Neural progenitor cell (in vitro differentiated cells): ENCODE measurements at regions not wholly inside any gene's neighbourhood (a gene's known extent, or its start where the extent isn't known, plus 50 kb on each side); places are given as distances from the start of the nearest gene placed in this dataset.
A peak's percentile ranks its signal among the peaks of the same experiment; 100 is the strongest.

ENCODE experiments used
- DNase-seq: peaks from one replicate; pipeline ENCODE4 v3.0.0-alpha.2; 2016; ENCODE audit warnings: low spot score
- H2AFZ ChIP-seq: fragments of 200-600 bp; sonication (generic); replicated peaks from 2 replicates; pipeline ENCODE4 v1.6.1; 2016; ENCODE audit warnings: antibody characterized with exemption
- H3F3A ChIP-seq: fragments of 200-600 bp; sonication (generic); 2 replicates; pipeline ENCODE4 v1.6.1; 2016; ENCODE audit warnings: antibody characterized with exemption, low read depth
- H3K27ac ChIP-seq: fragments of 200-600 bp; sonication (generic); 2 replicates; pipeline ENCODE4 v1.5.1; 2016; ENCODE audit warnings: mild to moderate bottlenecking
- H3K27me3 ChIP-seq: fragments of 200-600 bp; sonication (generic); 2 replicates; pipeline ENCODE4 v1.6.1; 2016; ENCODE audit warnings: mild to moderate bottlenecking, moderate library complexity
- H3K36me3 ChIP-seq: fragments of 200-600 bp; sonication (generic); 2 replicates; pipeline ENCODE4 v1.5.1; 2016
- H3K4me1 ChIP-seq: fragments of 200-600 bp; sonication (generic); 2 replicates; pipeline ENCODE4 v1.6.1; 2016; ENCODE audit warnings: mixed run types
- H3K4me2 ChIP-seq: fragments of 200-600 bp; sonication (generic); 2 replicates; pipeline ENCODE4 v1.6.1; 2016
- H3K4me3 ChIP-seq: fragments of 200-600 bp; sonication (generic); 2 replicates; pipeline ENCODE4 v1.5.1; 2016
- H3K79me2 ChIP-seq: fragments of 200-600 bp; sonication (generic); 2 replicates; pipeline ENCODE4 v1.6.1; 2016; ENCODE audit warnings: low read depth
- H3K9ac ChIP-seq: fragments of 200-600 bp; sonication (generic); 2 replicates; pipeline ENCODE4 v1.6.1; 2016
- H3K9me3 ChIP-seq: fragments of 200-600 bp; sonication (generic); 2 replicates; pipeline ENCODE4 v1.5.1; 2016; ENCODE audit warnings: low read depth
- H4K20me1 ChIP-seq: fragments of 200-600 bp; sonication (generic); 2 replicates; pipeline ENCODE4 v1.6.1; 2016; ENCODE audit warnings: low read depth
- H3K27ac Mint-ChIP-seq: 3 replicates; pipeline ENCODE4 v1.8.0; 2021; ENCODE audit warnings: mixed read lengths
- H3K27me3 Mint-ChIP-seq: 2 replicates; pipeline ENCODE4 v1.8.0; 2022; ENCODE audit warnings: low read depth, mild to moderate bottlenecking, inconsistent platforms, moderate library complexity, mixed read lengths; ENCODE audit not compliant: insufficient read depth
- H3K36me3 Mint-ChIP-seq: 3 replicates; pipeline ENCODE4 v1.8.0; 2021; ENCODE audit warnings: mixed read lengths
- H3K4me1 Mint-ChIP-seq: 3 replicates; pipeline ENCODE4 v1.8.0; 2021; ENCODE audit warnings: mixed read lengths
- H3K4me3 Mint-ChIP-seq: 3 replicates; pipeline ENCODE4 v1.8.0; 2021; ENCODE audit warnings: mild to moderate bottlenecking, moderate library complexity, mixed read lengths
- H3K9me3 Mint-ChIP-seq: 3 replicates; pipeline ENCODE4 v1.8.0; 2020; ENCODE audit warnings: mixed read lengths
- EZH2 ChIP-seq: fragments of 200-600 bp; sonication (generic); IDR thresholded peaks from 2 replicates; pipeline ENCODE4 v1.6.1; 2017; ENCODE audit warnings: antibody characterized with exemption, mild to moderate bottlenecking, moderate library complexity
- EZH2phosphoT487 ChIP-seq: fragments of 200-600 bp; sonication (generic); IDR thresholded peaks from 2 replicates; pipeline ENCODE4 v1.6.1; 2017; ENCODE audit warnings: antibody characterized with exemption
- TF ChIP-seq, protein P1 (sequence below): fragments of 200-600 bp; sonication (generic); IDR thresholded peaks from 2 replicates; pipeline ENCODE4 v1.5.1; 2017; ENCODE audit warnings: antibody characterized with exemption, mild to moderate bottlenecking

DNA sequence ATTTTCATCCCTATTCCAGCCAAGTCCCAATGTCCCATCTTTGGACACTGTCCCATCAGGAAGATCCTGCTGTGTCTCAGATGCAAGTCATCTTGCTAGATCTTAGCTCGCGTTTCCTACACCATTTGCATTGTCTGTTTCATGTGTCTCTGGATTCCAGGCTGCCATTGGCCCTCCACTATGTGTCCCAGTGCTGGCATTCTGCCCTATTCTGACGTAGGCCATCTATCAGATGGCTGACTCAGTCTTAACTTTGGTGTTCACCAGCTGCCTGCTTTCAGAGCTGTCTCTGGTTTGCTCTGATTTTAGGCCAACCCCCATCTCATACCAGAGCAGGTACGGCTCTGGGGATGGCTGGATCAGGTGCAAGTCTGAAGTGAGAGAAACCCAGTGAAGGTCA, 300.9 kb upstream of the ASIC2 start:
- no peak for DNase-seq
- TF ChIP-seq EZH2 (no peak), EZH2phosphoT487 (no peak)
- TF ChIP-seq, protein P1, sequence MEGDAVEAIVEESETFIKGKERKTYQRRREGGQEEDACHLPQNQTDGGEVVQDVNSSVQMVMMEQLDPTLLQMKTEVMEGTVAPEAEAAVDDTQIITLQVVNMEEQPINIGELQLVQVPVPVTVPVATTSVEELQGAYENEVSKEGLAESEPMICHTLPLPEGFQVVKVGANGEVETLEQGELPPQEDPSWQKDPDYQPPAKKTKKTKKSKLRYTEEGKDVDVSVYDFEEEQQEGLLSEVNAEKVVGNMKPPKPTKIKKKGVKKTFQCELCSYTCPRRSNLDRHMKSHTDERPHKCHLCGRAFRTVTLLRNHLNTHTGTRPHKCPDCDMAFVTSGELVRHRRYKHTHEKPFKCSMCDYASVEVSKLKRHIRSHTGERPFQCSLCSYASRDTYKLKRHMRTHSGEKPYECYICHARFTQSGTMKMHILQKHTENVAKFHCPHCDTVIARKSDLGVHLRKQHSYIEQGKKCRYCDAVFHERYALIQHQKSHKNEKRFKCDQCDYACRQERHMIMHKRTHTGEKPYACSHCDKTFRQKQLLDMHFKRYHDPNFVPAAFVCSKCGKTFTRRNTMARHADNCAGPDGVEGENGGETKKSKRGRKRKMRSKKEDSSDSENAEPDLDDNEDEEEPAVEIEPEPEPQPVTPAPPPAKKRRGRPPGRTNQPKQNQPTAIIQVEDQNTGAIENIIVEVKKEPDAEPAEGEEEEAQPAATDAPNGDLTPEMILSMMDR: no peak
- peaks cover 5% of the 10 kb centered on the region for H3K27me3 Mint-ChIP-seq
- Histone ChIP-seq H3K9ac (no peak overlapping the region), H3K4me3 (no peak overlapping the region), H3K36me3 (no peaks in the 10 kb centered on the region), H3K4me1 (peaks cover 17% of the 10 kb centered on the region), H3F3A (peaks cover 6% of the 10 kb centered on the region), H3K9me3 (no peaks in the 10 kb centered on the region), H3K4me2 (no peak overlapping the region), H3K27ac (no peak overlapping the region), H2AFZ (no peak overlapping the region), H3K79me2 (no peaks in the 10 kb centered on the region), H4K20me1 (no peaks in the 10 kb centered on the region), H3K27me3 (no peaks in the 10 kb centered on the region)
- no peak overlapping the region for H3K27ac Mint-ChIP-seq
- no peaks in the 10 kb centered on the region for H3K36me3 Mint-ChIP-seq
- H3K4me3 Mint-ChIP-seq: no peak overlapping the region
- no peaks in the 10 kb centered on the region for H3K4me1 Mint-ChIP-seq
- no peaks in the 10 kb centered on the region for H3K9me3 Mint-ChIP-seq

DNA sequence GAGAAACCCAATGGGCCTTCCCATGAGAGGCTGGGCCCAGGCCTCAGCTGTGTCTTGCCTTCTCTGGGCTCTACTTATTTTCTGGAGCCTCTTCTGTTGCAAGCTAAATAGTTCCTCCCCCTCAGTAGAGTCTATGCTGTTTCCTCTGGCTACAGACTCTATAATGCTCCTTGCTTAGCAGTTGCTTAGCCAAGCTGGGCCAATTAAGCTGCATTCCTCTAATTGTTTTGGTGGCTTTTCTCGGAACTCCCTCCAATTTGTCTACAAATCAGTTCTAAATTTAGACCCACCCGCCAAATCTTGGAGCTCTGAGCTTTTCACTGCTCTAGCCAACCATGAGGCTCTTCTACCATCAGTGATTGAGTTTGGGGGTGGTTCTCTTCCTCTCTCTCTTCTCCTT, 302.7 kb upstream of the ASIC2 start:
- DNase-seq: peak; percentile 35
- Histone ChIP-seq H3K27ac (no peak overlapping the region), H3K79me2 (no peaks in the 10 kb centered on the region), H3K4me2 (peak overlapping the region; percentile 33), H2AFZ (no peak overlapping the region), H3K4me3 (peak overlapping the region; percentile 1), H3K27me3 (no peaks in the 10 kb centered on the region), H3K9ac (no peak overlapping the region), H3K4me1 (peaks cover 17% of the 10 kb centered on the region), H3F3A (peaks cover 6% of the 10 kb centered on the region), H3K36me3 (no peaks in the 10 kb centered on the region), H4K20me1 (no peaks in the 10 kb centered on the region), H3K9me3 (no peaks in the 10 kb centered on the region)
- no peaks in the 10 kb centered on the region for H3K4me1 Mint-ChIP-seq
- no peak overlapping the region for H3K27ac Mint-ChIP-seq
- no peaks in the 10 kb centered on the region for H3K36me3 Mint-ChIP-seq
- H3K27me3 Mint-ChIP-seq: peaks cover 6% of the 10 kb centered on the region
- no peak overlapping the region for H3K4me3 Mint-ChIP-seq
- H3K9me3 Mint-ChIP-seq: no peaks in the 10 kb centered on the region
- TF ChIP-seq, protein P1: no peak
- TF ChIP-seq EZH2 (no peak), EZH2phosphoT487 (no peak)

DNA sequence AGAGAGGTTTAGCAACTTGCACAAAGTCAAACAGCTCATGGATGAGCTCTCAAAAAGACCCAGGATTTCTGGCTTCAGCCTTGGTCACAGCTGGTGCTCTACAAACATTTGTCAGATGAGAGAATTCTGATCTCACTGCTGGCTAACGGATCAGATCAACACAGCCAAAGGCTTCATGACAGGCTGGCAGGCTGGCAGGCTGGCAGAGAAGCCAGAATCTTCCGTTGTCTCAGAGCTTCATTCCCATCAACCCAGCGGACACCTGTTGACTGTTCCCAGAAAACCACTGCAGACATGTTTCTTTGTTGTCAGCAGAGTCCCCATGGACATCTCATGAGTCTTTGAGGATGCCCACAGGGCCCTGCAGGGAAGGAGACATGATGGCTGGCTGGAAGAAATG, 303.8 kb upstream of the ASIC2 start:
- no peaks in the 10 kb centered on the region for H3K9me3 Mint-ChIP-seq
- H3K27ac ChIP-seq: no peak overlapping the region
- H3K4me1 ChIP-seq: peaks cover 17% of the 10 kb centered on the region
- no peak overlapping the region for H3K4me3 Mint-ChIP-seq
- DNase-seq: no peak
- H3K9ac ChIP-seq: no peak overlapping the region
- no peak overlapping the region for H2AFZ ChIP-seq
- peaks cover 6% of the 10 kb centered on the region for H3F3A ChIP-seq
- TF ChIP-seq EZH2phosphoT487 (no peak), EZH2 (no peak)
- TF ChIP-seq, protein P1: no peak
- H4K20me1 ChIP-seq: no peaks in the 10 kb centered on the region
- H3K36me3 Mint-ChIP-seq: no peaks in the 10 kb centered on the region
- no peaks in the 10 kb centered on the region for H3K4me1 Mint-ChIP-seq
- peaks cover 6% of the 10 kb centered on the region for H3K27me3 Mint-ChIP-seq
- H3K4me2 ChIP-seq: no peak overlapping the region
- no peaks in the 10 kb centered on the region for H3K27me3 ChIP-seq
- H3K79me2 ChIP-seq: no peaks in the 10 kb centered on the region
- H3K9me3 ChIP-seq: no peaks in the 10 kb centered on the region
- no peaks in the 10 kb centered on the region for H3K36me3 ChIP-seq
- no peak overlapping the region for H3K27ac Mint-ChIP-seq
- no peak overlapping the region for H3K4me3 ChIP-seq

DNA sequence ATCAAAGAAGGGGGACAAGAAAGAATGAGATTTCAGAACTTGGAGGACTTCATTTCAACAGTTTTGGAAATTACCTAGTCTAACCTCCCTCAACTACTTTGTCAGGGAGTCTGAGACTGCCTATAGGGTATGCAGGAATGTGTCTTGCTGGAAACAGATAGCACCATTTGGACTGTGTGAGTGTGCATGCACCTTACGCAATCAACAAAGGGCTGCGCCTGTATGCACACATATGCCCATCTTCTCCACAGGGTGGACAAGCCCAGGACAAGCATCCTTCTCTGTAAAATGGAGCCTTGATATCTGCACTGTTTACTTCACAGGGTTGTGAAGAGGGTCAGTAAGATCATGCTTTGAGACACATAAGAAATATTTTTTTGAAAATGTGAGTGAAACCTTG, 305.7 kb upstream of the ASIC2 start:
- Mint-ChIP-seq H3K9me3 (no peaks in the 10 kb centered on the region), H3K4me3 (no peak overlapping the region), H3K4me1 (peaks cover 8% of the 10 kb centered on the region), H3K27ac (no peak overlapping the region), H3K27me3 (peaks cover 8% of the 10 kb centered on the region), H3K36me3 (no peaks in the 10 kb centered on the region)
- Histone ChIP-seq H3K27me3 (no peaks in the 10 kb centered on the region), H3K36me3 (no peaks in the 10 kb centered on the region), H3K4me2 (no peak overlapping the region), H2AFZ (no peak overlapping the region), H3K4me1 (peaks cover 17% of the 10 kb centered on the region), H3K9ac (no peak overlapping the region), H3K27ac (no peak overlapping the region), H3K79me2 (no peaks in the 10 kb centered on the region), H3K4me3 (no peak overlapping the region), H3F3A (peaks cover 6% of the 10 kb centered on the region), H3K9me3 (no peaks in the 10 kb centered on the region), H4K20me1 (no peaks in the 10 kb centered on the region)
- DNase-seq: no peak
- TF ChIP-seq, protein P1: no peak
- no peak for TF ChIP-seq EZH2
- no peak for TF ChIP-seq EZH2phosphoT487
